GM19468 (cell line): ENCODE measurements at regions not wholly inside any gene's neighbourhood (a gene's known extent, or its start where the extent isn't known, plus 50 kb on each side); places are given as distances from the start of the nearest gene placed in this dataset.

Source experiments
- ATAC-seq: cut with Tn5 transposase; IDR thresholded peaks from one replicate; pipeline ENCODE4 v1.9.1; 2021; ENCODE audit warnings: mild to moderate bottlenecking, moderate library complexity, moderate number of reproducible peaks; ENCODE audit not compliant: unreplicated experiment; ENCODE audit errors: extremely low read depth

GRCh38 chr11:107157146-107157808, 139.0 kb upstream of the GUCY1A2 start:
- ATAC-seq: no peak

GRCh38 chr11:107151579-107151978, 133.3 kb upstream of the GUCY1A2 start:
- no peak for ATAC-seq

GRCh38 chr11:107151158-107151557, 132.9 kb upstream of the GUCY1A2 start:
- ATAC-seq: no peak

- ATAC-seq: no peak
These were observed 122.7 kb upstream of the GUCY1A2 start for GRCh38 chr11:107140983-107141382.

GRCh38 chr11:107139396-107139795, 121.1 kb upstream of the GUCY1A2 start:
- no peak for ATAC-seq

- ATAC-seq: no peak
These were observed 118.6 kb upstream of the GUCY1A2 start for GRCh38 chr11:107136892-107137291.

- no peak for ATAC-seq
These were observed 113.5 kb upstream of the GUCY1A2 start for GRCh38 chr11:107131756-107132155.

GRCh38 chr11:107123022-107123421, 104.7 kb upstream of the GUCY1A2 start:
- no peak for ATAC-seq

GRCh38 chr11:107118025-107118720, 99.9 kb upstream of the GUCY1A2 start:
- ATAC-seq: no peak

GRCh38 chr11:107116358-107116757, 98.1 kb upstream of the GUCY1A2 start:
- ATAC-seq: no peak

GRCh38 chr11:107102692-107103477, 84.6 kb upstream of the GUCY1A2 start:
- no peak for ATAC-seq

GRCh38 chr11:107092667-107093066, 74.4 kb upstream of the GUCY1A2 start:
- no peak for ATAC-seq

- no peak for ATAC-seq
These were observed 60.1 kb upstream of the GUCY1A2 start for GRCh38 chr11:107078375-107078774.

- ATAC-seq: no peak
These were observed 58.6 kb upstream of the GUCY1A2 start for GRCh38 chr11:107076832-107077231.

GRCh38 chr11:107071129-107071528, 52.9 kb upstream of the GUCY1A2 start:
- ATAC-seq: no peak
